ENCODE measurements at regions not wholly inside any gene's neighbourhood (a gene's known extent, or its start where the extent isn't known, plus 50 kb on each side); places are given as distances from the start of the nearest gene placed in this dataset.

DNA sequence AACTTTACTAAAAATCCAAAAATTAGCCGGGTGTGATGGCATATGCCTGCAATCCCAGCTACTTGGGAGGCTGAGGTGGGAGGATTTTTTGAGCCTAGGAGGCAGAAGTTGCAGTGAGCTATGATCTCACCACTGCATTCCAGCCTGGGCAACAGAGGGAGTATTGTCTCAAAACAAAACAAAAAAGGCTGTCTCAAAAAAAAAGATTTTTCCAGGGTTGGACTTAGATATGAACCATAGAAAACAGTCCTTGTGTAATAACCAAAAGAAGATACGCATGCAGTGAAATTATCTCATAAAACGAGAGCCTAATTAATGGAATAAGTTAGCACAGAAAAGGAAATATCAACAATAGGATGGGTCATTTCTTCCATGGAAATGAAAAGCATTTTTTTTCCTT lies 320.4 kb upstream of the RASGRP1 start:
- Histone ChIP-seq H3K36me3 (ENCODE audit: insufficient read depth, low read length) (no peaks in the 10 kb centered on the region), H3K27me3 (ENCODE audit: insufficient read depth, low read length) (no peaks in the 10 kb centered on the region), H3K27ac (ENCODE audit: low read depth, low read length) (peak overlapping the region; percentile 95), H3K4me3 (ENCODE audit: low read depth, low read length) (peak overlapping the region; percentile 69), H3K79me2 (ENCODE audit: control insufficient read depth, insufficient read depth, low read length, unreplicated experiment) (no peaks in the 10 kb centered on the region), H3K4me1 (ENCODE audit: control insufficient read depth, insufficient read depth, low read length, unreplicated experiment) (peaks cover 52% of the 10 kb centered on the region), H2AFZ (ENCODE audit: low read length, unreplicated experiment) (peak overlapping the region; percentile 63)

DNA sequence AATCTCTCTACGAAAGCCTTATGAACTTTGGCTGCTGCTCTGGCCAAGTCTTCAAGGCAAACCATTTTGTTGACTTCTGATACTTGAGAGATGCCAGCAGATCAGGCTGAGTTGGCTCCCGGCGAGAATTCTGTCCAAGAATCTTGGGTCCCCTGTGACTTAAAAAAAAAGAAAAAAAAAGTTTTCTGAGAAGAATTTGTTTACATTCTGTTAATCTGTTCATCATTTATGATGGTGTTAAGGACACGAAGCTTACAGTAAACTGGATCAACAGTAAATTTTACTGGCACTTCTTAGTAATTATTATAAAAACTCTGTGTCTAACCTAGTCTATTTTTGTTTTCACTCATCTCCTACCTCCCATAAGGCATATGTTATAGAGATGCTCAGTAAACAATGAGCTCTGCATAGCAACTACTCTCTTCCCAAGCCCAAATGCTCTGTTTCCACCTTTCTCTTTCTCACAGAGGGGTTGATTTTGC lies 320.9 kb upstream of the RASGRP1 start:
- peak overlapping the region; percentile 63 for H2AFZ ChIP-seq (ENCODE audit: low read length, unreplicated experiment)

DNA sequence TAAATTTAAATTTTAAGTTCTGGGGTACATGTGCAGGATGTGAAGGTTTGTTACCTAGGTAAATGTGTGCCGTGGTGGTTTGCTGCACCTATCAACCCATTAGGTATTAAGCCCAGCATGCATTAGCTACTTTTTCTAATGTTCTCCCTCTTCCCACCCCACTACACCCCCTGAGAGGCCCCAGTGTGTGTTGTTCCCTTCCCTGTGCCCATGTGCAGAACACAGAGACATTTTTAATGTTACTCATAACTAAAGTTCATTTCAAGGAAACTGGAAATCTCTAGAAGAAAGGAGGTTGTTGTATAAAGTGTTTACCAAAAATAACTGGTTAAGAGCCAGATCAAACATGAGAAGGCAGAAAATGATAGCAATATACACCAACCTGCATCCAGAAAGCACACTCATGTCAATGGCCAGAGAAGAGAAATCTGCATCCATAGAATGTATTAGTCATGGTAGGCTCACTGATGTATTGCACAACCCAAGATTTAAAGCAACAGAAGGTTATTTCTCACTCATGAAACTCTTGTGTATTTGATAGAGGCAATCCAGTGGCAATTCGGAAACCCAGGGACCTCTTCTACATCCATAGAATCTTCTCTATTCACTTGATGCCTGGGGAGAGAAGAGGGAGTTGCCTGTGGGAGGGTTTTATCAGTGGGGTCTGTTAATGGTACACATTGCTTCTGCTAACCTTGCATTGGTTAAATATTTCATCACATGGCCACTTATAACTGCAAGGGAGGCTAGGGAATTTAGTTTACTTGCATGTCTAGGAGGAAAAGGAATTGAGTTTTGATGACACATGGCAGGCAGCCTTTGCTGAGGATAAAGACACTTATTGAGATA lies 321.9 kb upstream of the RASGRP1 start:
- H3K79me2 ChIP-seq (ENCODE audit: control insufficient read depth, insufficient read depth, low read length, unreplicated experiment) = no peaks in the 10 kb centered on the region
- no peaks in the 10 kb centered on the region for H3K27me3 ChIP-seq (ENCODE audit: insufficient read depth, low read length)
- H2AFZ ChIP-seq (ENCODE audit: low read length, unreplicated experiment) = peak overlapping the region; percentile 63
- peak overlapping the region; percentile 95 for H3K27ac ChIP-seq (ENCODE audit: low read depth, low read length)
- H3K4me3 ChIP-seq (ENCODE audit: low read depth, low read length) = peak overlapping the region; percentile 69
- no peaks in the 10 kb centered on the region for H3K36me3 ChIP-seq (ENCODE audit: insufficient read depth, low read length)
- peaks cover 52% of the 10 kb centered on the region for H3K4me1 ChIP-seq (ENCODE audit: control insufficient read depth, insufficient read depth, low read length, unreplicated experiment)

More for the DNA sequence above, 320.9 kb upstream of the RASGRP1 start:
- Histone ChIP-seq H3K27me3 (ENCODE audit: insufficient read depth, low read length) (no peaks in the 10 kb centered on the region), H3K27ac (ENCODE audit: low read depth, low read length) (peak overlapping the region; percentile 95), H3K79me2 (ENCODE audit: control insufficient read depth, insufficient read depth, low read length, unreplicated experiment) (no peaks in the 10 kb centered on the region), H3K4me1 (ENCODE audit: control insufficient read depth, insufficient read depth, low read length, unreplicated experiment) (peaks cover 52% of the 10 kb centered on the region), H3K4me3 (ENCODE audit: low read depth, low read length) (peak overlapping the region; percentile 69), H3K36me3 (ENCODE audit: insufficient read depth, low read length) (no peaks in the 10 kb centered on the region)

DNA sequence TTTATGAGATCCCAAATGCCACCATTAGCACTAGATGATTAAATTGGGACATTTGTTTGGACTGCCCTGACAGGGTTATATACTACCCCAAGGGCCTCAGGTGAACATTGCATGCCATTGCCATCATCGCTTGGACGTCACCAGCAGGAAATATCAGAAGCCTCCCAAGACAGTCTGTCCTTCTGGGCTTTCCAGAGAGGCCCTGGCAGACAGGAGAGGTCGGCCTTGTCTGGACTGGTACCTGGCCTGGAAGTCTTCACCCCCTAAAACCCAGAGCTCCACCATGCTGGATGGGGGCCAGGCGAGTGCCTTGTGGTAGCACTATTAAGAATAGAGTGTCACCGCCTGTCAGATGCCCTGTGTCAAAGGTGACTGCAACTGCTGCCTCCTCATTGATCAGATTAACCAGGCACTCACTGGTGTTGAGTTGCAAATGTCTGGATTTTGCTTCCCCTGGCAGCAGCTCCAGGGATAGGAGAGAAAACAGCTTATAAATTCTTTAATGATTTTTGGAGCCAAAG lies 324.1 kb upstream of the RASGRP1 start:
- Histone ChIP-seq H3K27ac (ENCODE audit: low read depth, low read length) (no peak overlapping the region), H3K36me3 (ENCODE audit: insufficient read depth, low read length) (no peaks in the 10 kb centered on the region), H3K79me2 (ENCODE audit: control insufficient read depth, insufficient read depth, low read length, unreplicated experiment) (no peaks in the 10 kb centered on the region), H3K27me3 (ENCODE audit: insufficient read depth, low read length) (no peaks in the 10 kb centered on the region), H3K4me3 (ENCODE audit: low read depth, low read length) (no peak overlapping the region), H3K4me1 (ENCODE audit: control insufficient read depth, insufficient read depth, low read length, unreplicated experiment) (peaks cover 57% of the 10 kb centered on the region), H2AFZ (ENCODE audit: low read length, unreplicated experiment) (no peak overlapping the region)

DNA sequence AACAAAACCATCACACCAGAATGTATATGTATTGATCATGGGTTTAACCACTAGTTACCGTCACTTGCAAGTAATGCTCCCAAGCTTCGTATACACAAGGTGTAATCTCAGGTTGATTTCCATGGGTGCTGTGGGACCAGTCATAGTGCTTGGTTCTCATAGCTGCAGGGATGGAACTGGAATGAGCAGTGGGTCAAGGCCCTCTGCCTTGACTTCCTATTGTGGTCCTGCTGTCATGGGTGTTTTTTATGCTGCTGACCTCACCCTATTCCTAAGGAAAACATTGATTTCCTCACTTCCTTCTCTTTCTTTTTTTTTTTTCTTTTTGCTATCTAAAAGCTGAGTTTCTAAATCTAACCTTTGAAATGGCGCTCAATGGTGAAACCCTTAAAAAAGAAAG lies 325.6 kb upstream of the RASGRP1 start:
- Histone ChIP-seq H3K4me1 (ENCODE audit: control insufficient read depth, insufficient read depth, low read length, unreplicated experiment) (peaks cover 57% of the 10 kb centered on the region), H3K27me3 (ENCODE audit: insufficient read depth, low read length) (no peaks in the 10 kb centered on the region)

DNA sequence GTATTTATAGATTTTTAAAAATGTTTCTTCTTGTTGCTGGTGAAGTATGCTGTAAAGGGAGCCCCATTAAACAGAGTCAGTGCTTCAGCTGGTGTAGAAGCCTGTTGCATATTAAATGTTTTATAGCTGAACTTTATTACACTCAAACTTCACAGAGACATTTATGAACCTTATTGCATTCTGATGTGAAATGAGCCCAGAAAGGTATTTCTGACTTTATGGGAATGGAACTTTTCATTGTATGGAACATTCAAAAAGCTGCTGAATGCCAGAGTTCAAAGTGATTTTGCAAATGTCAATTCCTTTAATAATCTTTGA lies 329.3 kb upstream of the RASGRP1 start:
- Histone ChIP-seq H3K27me3 (ENCODE audit: insufficient read depth, low read length) (no peaks in the 10 kb centered on the region), H3K36me3 (ENCODE audit: insufficient read depth, low read length) (no peaks in the 10 kb centered on the region), H3K4me3 (ENCODE audit: low read depth, low read length) (peak overlapping the region; percentile 54; the same call in 1 of the 2 replicates), H3K79me2 (ENCODE audit: control insufficient read depth, insufficient read depth, low read length, unreplicated experiment) (no peaks in the 10 kb centered on the region), H2AFZ (ENCODE audit: low read length, unreplicated experiment) (peak overlapping the region; percentile 2), H3K4me1 (ENCODE audit: control insufficient read depth, insufficient read depth, low read length, unreplicated experiment) (peaks cover 54% of the 10 kb centered on the region), H3K27ac (ENCODE audit: low read depth, low read length) (peak overlapping the region; percentile 97)

More for the DNA sequence above, 325.6 kb upstream of the RASGRP1 start:
- Histone ChIP-seq H3K27ac (ENCODE audit: low read depth, low read length) (no peak overlapping the region), H3K36me3 (ENCODE audit: insufficient read depth, low read length) (no peaks in the 10 kb centered on the region), H3K4me3 (ENCODE audit: low read depth, low read length) (no peak overlapping the region), H3K79me2 (ENCODE audit: control insufficient read depth, insufficient read depth, low read length, unreplicated experiment) (no peaks in the 10 kb centered on the region), H2AFZ (ENCODE audit: low read length, unreplicated experiment) (no peak overlapping the region)

DNA sequence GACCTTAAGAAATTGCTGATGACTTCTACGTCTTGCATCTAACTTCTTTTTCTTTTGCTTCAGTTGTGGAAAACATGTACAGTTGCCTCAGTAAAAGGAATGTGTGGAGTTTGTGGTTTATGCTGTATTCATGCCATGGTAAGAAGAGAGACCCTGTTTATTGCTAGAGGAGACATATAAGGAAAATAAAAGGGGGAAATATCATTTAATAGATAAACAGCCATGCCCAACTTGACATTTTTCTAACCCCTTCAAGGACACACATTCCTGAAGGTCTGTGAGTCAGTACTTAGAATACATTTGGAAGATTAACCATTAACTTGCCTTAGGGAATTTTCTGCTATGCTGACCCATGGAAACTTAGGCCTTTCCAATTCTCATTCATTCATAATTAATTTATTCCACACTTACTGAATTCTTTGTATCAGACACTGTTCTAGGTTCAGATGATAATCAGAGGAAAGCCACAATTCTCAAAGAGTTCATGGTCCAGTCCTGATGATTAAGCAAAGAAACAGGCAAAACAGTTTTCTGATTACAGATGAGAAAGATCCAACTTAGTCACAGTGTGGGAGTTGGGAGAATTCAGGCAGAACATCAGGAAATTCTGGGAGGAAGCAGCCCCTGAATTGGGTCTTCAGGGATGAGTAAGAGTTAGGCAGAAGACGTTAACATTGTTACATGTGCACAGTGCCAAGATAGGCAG lies 329.8 kb upstream of the RASGRP1 start:
- H3K27me3 ChIP-seq (ENCODE audit: insufficient read depth, low read length) = no peaks in the 10 kb centered on the region
- H3K79me2 ChIP-seq (ENCODE audit: control insufficient read depth, insufficient read depth, low read length, unreplicated experiment) = no peaks in the 10 kb centered on the region
- peaks cover 53% of the 10 kb centered on the region for H3K4me1 ChIP-seq (ENCODE audit: control insufficient read depth, insufficient read depth, low read length, unreplicated experiment)
- H3K4me3 ChIP-seq (ENCODE audit: low read depth, low read length) = peak overlapping the region; percentile 54; the same call in 1 of the 2 replicates
- H3K36me3 ChIP-seq (ENCODE audit: insufficient read depth, low read length) = no peaks in the 10 kb centered on the region
- H3K27ac ChIP-seq (ENCODE audit: low read depth, low read length) = peak overlapping the region; percentile 97
- peak overlapping the region; percentile 2 for H2AFZ ChIP-seq (ENCODE audit: low read length, unreplicated experiment)

DNA sequence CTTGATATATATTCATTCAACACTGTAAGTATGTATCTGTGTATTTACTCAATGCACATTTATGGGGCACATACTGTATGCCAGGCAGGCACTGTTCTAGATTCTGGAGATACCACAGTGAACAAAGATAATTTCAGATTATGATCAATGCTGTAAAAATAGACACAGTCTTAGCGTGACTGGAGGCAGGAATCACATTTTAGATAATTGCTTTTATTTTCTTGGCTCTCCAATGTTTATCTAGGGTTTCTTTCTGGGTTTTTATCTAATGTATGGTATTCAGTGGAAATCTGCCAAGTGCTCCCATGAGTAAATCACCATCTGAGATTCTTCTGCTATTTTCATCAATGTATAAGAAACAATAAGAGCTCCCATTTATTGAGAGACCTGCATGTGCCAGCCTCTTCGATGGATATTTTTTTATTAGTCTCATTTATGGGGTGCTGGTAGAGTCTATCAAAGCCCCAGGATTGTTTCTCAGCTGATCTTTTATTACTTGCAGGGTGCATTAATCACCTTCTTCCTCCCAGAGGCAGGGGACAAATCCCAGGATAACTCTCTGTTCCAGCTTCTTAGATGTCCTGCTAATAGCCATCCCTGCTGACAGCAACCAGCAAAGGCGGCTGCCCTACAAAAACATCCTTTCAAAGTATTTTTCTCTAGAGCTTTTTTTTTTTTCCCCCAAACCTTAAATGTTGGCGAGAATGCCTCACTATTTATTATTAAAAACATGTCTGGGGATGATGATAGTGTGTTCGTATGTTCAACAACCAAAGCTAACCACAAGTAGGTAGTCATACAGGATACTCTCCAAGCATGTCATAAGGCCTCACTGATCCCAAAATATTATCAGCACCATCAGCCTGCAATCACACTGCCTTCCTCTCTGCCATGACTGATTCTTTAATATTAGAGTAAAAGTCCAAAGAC lies 331.0 kb upstream of the RASGRP1 start:
- H3K27me3 ChIP-seq (ENCODE audit: insufficient read depth, low read length) = no peaks in the 10 kb centered on the region
- H3K79me2 ChIP-seq (ENCODE audit: control insufficient read depth, insufficient read depth, low read length, unreplicated experiment) = no peaks in the 10 kb centered on the region
- no peaks in the 10 kb centered on the region for H3K36me3 ChIP-seq (ENCODE audit: insufficient read depth, low read length)
- peak overlapping the region; percentile 59 for H2AFZ ChIP-seq (ENCODE audit: low read length, unreplicated experiment)
- H3K4me3 ChIP-seq (ENCODE audit: low read depth, low read length) = peak overlapping the region; percentile 54; the same call in 1 of the 2 replicates
- H3K27ac ChIP-seq (ENCODE audit: low read depth, low read length) = peak overlapping the region; percentile 97
- H3K4me1 ChIP-seq (ENCODE audit: control insufficient read depth, insufficient read depth, low read length, unreplicated experiment) = peaks cover 50% of the 10 kb centered on the region

DNA sequence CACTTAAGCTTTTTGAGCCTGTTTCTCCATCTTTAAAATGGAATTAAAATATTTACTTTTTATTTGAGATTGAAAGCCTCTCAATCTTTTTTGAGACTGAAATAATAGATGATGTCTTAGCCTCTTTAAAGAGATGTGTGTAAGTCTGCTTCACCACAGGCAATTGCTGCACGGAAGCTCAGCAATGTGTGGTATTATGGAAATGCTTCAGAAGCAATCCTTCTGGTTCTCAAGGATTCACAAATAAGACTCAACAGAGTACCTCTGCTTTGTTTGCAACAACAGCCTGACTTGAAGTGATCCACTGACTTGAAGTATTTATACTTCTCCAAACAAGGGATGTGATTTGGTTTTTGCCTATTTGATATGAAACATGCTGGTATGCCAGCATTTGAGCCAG lies 332.0 kb upstream of the RASGRP1 start:
- H3K4me3 ChIP-seq (ENCODE audit: low read depth, low read length) = no peak overlapping the region
- peak overlapping the region; percentile 59 for H2AFZ ChIP-seq (ENCODE audit: low read length, unreplicated experiment)
- no peaks in the 10 kb centered on the region for H3K79me2 ChIP-seq (ENCODE audit: control insufficient read depth, insufficient read depth, low read length, unreplicated experiment)
- H3K36me3 ChIP-seq (ENCODE audit: insufficient read depth, low read length) = no peaks in the 10 kb centered on the region
- H3K27ac ChIP-seq (ENCODE audit: low read depth, low read length) = peak overlapping the region; percentile 97
- H3K27me3 ChIP-seq (ENCODE audit: insufficient read depth, low read length) = no peaks in the 10 kb centered on the region
- peaks cover 50% of the 10 kb centered on the region for H3K4me1 ChIP-seq (ENCODE audit: control insufficient read depth, insufficient read depth, low read length, unreplicated experiment)

DNA sequence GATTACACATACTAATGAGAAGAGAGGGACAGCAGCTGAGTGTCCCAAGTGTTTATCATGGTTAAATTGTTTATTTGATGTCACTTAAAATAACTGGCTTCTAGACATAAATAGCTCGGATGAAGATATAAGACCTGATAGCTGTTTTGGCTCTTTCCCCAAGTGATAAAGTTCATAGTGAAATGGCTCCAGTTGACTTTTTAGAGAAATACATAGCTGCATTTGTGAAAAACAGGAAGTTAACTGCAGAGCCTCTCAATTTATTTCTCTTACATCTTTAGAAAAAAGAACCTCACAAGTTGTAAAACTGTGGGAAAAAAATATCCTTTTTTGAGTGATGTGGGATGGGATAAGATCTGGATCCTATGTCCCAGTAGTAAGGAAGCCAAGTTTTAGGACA lies 332.9 kb upstream of the RASGRP1 start:
- no peaks in the 10 kb centered on the region for H3K79me2 ChIP-seq (ENCODE audit: control insufficient read depth, insufficient read depth, low read length, unreplicated experiment)
- no peaks in the 10 kb centered on the region for H3K27me3 ChIP-seq (ENCODE audit: insufficient read depth, low read length)
- no peak overlapping the region for H2AFZ ChIP-seq (ENCODE audit: low read length, unreplicated experiment)
- peaks cover 50% of the 10 kb centered on the region for H3K4me1 ChIP-seq (ENCODE audit: control insufficient read depth, insufficient read depth, low read length, unreplicated experiment)
- no peaks in the 10 kb centered on the region for H3K36me3 ChIP-seq (ENCODE audit: insufficient read depth, low read length)
- no peak overlapping the region for H3K27ac ChIP-seq (ENCODE audit: low read depth, low read length)
- H3K4me3 ChIP-seq (ENCODE audit: low read depth, low read length) = no peak overlapping the region

Measured in ACC112 (cell line).